Endothelial cell of umbilical vein (primary cell): ENCODE measurements at regions not wholly inside any gene's neighbourhood (a gene's known extent, or its start where the extent isn't known, plus 50 kb on each side); places are given as distances from the start of the nearest gene placed in this dataset.

Experiments used
- MYC ChIP-seq: IDR thresholded peaks from one replicate; pipeline ENCODE4 v1.6.1; 2011; ENCODE audit warnings: mild to moderate bottlenecking, low read depth, low read length
- POLR2A ChIP-seq: IDR thresholded peaks from 2 replicates; pipeline ENCODE4 v1.6.1; 2012; ENCODE audit warnings: low read depth, mild to moderate bottlenecking, control low read depth, low read length
- POLR2AphosphoS5 ChIP-seq: IDR thresholded peaks from 2 replicates; pipeline ENCODE4 v1.6.1; 2012; ENCODE audit warnings: low read depth, mild to moderate bottlenecking, control low read depth, low read length, moderate library complexity; ENCODE audit not compliant: insufficient read depth
- TF ChIP-seq, protein P1 (sequence below), 2 donors: IDR thresholded peaks; 1 replicate in 1 of 2; 2 replicates in 1 of 2; pipeline ENCODE4 v1.5.1; 2011; ENCODE audit warnings: low read length in 2 of 2, mild to moderate bottlenecking in 2 of 2, moderate library complexity in 2 of 2, control low read depth in 1 of 2, inconsistent platforms in 1 of 2, low read depth in 1 of 2; ENCODE audit not compliant: insufficient read depth in 1 of 2; ENCODE audit errors: extremely low read depth in 1 of 2
- TF ChIP-seq, protein P2 (sequence below): IDR thresholded peaks from 2 replicates; pipeline ENCODE4 v1.6.1; 2011; ENCODE audit not compliant: insufficient read depth, insufficient read length

DNA sequence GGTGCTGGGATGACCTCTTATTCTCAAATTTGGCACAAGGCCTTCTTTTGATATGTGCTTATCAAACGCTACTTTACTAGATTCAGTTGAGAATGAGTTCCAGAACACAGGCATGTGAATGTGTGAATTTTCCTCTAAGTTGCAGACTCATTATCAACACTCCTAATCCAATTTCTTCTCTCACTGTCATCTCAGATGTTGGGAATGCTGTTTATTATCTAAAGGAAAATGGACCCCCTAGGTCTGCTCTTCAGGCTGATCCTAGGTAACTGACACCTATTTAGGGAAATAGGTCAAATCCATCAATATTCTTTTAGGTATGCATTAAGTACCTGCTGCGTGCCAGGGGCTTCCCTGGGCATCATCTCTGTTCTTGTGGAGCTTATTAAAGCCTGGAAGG, 215.0 kb upstream of the NOX3 start:
- TF ChIP-seq, protein P1, sequence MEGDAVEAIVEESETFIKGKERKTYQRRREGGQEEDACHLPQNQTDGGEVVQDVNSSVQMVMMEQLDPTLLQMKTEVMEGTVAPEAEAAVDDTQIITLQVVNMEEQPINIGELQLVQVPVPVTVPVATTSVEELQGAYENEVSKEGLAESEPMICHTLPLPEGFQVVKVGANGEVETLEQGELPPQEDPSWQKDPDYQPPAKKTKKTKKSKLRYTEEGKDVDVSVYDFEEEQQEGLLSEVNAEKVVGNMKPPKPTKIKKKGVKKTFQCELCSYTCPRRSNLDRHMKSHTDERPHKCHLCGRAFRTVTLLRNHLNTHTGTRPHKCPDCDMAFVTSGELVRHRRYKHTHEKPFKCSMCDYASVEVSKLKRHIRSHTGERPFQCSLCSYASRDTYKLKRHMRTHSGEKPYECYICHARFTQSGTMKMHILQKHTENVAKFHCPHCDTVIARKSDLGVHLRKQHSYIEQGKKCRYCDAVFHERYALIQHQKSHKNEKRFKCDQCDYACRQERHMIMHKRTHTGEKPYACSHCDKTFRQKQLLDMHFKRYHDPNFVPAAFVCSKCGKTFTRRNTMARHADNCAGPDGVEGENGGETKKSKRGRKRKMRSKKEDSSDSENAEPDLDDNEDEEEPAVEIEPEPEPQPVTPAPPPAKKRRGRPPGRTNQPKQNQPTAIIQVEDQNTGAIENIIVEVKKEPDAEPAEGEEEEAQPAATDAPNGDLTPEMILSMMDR (IDR thresholded peaks at IDR 0.05; ENCODE audit: extremely low read depth in 1 of 2, insufficient read depth in 1 of 2, low read depth in 1 of 2, low read length in 2 of 2): no peak
- TF ChIP-seq POLR2A: no peak
- TF ChIP-seq POLR2AphosphoS5: no peak
- TF ChIP-seq, protein P2, sequence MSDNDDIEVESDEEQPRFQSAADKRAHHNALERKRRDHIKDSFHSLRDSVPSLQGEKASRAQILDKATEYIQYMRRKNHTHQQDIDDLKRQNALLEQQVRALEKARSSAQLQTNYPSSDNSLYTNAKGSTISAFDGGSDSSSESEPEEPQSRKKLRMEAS: no peak
- TF ChIP-seq MYC: no peak
